Sciatic nerve (tissue), 2 donors: ENCODE measurements at regions not wholly inside any gene's neighbourhood (a gene's known extent, or its start where the extent isn't known, plus 50 kb on each side); places are given as distances from the start of the nearest gene placed in this dataset.

Experiments used
- ATAC-seq: fragments of 200-7000 bp; cut with Tn5 transposase; one replicate; pipeline ENCODE4 v1.9.1; 2020; ENCODE audit warnings: mild to moderate bottlenecking, moderate library complexity
- DNase-seq: peaks from one replicate; pipeline ENCODE4 v3.0.0-alpha.2; 2020; ENCODE audit warnings: low spot score
- intact Hi-C: fragments of 100-400 bp; cut with DNase I; formaldehyde crosslinking; loops from one replicate; pipeline ENCODE4 v1.14.2; 2022
- donor health status: DM: no; HTN: no; CAD: no.
- donor health status: DM: no; HTN: no; CAD: no.

DNA sequence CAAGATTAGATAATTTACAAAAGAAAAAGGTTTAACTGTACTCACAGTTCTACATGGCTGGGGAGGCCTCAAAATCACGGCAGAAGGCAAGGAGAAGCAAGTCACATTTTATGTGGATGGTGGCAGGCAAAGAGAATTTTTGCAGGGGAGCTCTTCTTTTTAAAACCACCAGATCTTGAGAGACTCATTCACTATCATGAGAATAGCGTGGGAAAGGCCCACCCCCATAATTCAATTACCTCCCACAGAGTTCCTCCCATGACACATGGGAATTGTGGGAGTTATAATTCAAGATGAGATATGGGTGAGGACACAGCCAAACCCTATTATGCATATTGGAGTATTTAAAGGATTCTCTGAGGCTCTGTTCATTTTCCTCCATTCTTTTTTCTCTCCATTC lies 138.7 kb upstream of the CADM2 start:
- DNase-seq: no peak
- no peak for ATAC-seq
- intact Hi-C loops: no loop called here

GRCh38 chr3:84820906-84821305 lies 137.9 kb upstream of the CADM2 start:
- ATAC-seq (no peak), DNase-seq (no peak)
- intact Hi-C loops: no loop called here

DNA sequence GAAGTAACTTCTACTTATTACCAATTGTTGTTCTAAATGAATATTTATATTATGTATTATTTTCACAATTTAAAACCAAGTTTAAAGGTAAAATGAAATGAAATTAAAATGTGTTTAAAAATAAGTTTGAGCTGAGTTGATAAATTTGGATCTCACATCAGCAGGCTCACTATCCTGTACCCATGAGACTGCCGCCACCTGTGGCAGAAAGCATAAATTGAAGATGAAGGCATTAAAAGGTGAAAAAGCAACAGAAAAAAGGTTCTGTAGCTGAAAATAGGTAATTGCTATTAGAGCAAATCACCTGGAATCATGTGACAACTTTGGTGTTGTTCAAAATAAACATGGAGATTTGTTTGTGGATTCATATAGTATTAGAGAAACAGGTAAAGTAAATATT lies 133.0 kb upstream of the CADM2 start:
- no peak for ATAC-seq
- no peak for DNase-seq
- intact Hi-C loops: no loop called here

- intact Hi-C loops: no loop called here
- ATAC-seq (no peak), DNase-seq (no peak)
These were observed 128.3 kb upstream of the CADM2 start for GRCh38 chr3:84830476-84830875.

- intact Hi-C loops: no loop called here
- no peak for ATAC-seq
- no peak for DNase-seq
These were observed 123.4 kb upstream of the CADM2 start for GRCh38 chr3:84835366-84835765.

- intact Hi-C loops: no loop called here
- DNase-seq: no peak
- no peak for ATAC-seq
These were observed 121.8 kb upstream of the CADM2 start for GRCh38 chr3:84836961-84837360.

GRCh38 chr3:84877092-84877491 lies 81.7 kb upstream of the CADM2 start:
- intact Hi-C loops: no loop called here
- ATAC-seq: no peak

DNA sequence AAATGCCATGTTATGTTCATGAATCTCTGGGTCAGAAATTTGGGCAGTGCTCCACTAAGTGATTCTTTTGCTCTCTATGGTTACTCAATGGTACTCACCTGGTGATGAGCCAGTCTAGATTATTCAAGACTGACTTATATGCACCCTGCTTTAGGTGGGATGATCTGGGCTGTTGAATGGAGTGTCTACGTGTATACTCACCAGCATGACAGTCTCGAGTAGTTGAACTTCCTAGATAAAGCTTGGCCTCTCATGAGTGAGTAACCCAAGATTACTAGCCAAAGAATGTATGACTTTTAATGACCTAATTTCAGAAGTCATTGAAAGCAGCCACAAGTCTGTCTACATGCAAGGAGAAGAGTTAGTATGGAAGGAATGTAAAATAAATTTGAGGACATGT lies 77.5 kb upstream of the CADM2 start:
- intact Hi-C loops: no loop called here
- no peak for ATAC-seq
- no peak for DNase-seq

More at GRCh38 chr3:84877092-84877491, 81.7 kb upstream of the CADM2 start:
- no peak for DNase-seq

DNA sequence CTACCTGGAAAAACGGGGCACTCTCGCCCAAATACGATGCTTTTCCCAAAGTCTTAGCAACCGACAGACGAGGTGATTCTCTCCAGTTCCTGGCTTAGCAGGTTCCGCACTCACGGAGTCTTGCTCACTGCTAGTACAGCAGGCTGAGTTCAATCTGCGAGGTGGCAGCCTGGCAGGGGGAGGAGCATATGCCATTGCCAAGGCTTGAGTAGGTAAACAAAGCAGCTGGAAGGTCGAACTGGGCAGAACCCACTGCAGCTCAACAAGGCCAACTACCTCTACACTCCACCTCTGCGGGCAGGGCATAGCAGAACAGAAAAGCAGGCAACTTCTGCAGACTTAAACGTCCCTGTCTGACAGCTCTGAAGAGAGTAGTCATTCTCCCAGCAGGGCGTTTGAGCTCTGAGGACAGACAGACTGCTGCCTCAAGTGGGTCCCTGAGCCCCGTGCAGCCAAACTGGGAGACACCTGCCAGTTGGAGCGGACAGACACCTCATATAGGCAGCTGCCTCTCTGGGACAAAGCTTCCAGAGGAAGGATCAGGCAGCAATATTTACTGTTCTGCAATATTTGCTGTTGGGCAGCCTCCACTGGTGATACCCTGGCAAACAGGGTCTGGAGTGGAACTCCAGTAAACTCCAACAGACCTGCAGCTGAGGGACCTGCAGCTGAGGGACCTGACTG lies 73.4 kb upstream of the CADM2 start:
- no peak for DNase-seq
- intact Hi-C loops: no loop called here
- ATAC-seq: no peak

DNA sequence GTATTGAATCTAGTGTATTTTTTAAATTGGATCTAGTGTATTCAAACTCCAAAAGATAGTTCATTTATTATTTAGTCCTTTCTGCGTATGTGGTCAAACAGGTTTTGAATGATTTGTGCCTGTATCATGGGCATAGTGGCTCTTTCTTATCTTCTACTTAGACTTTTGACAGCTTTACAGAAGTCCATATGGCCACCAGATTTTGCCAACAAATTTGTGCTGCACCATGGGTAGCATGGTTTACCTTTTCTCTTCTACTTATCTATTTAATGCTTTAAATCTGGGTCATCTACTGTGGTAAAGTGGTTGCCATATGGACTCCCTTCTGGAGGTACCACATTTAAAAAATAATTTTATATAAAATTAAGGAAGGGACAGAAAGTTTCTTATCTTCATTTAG lies 66.9 kb upstream of the CADM2 start:
- DNase-seq: no peak
- ATAC-seq: no peak
- intact Hi-C loops: no loop called here

DNA sequence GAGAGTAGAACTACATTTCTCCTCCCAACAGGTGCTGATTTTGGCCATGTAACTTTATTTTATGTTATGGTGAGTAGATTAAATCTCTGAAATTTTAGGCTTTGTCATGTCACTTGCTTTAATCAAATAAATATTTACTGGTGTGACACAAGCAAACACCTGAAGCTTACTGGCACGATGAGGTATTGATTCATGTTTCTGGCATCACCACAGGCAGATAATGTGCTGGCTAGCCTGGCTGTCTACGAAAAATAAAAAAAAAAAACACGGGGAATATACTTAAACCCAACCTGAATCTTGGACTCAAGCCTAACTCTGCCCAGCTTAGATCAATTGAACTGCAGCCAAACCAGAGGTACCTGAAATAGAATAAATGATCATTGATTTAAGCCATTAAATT lies 65.6 kb upstream of the CADM2 start:
- ATAC-seq: no peak
- no peak for DNase-seq
- intact Hi-C loops: no loop called here

GRCh38 chr3:84904212-84904611 lies 54.6 kb upstream of the CADM2 start:
- DNase-seq (no peak), ATAC-seq (no peak)
- intact Hi-C loops: no loop called here

GRCh38 chr3:84904816-84905555 lies 53.8 kb upstream of the CADM2 start:
- intact Hi-C loops: no loop called here
- ATAC-seq: no peak
- no peak for DNase-seq

- no peak for ATAC-seq
- no peak for DNase-seq
- intact Hi-C loops: no loop called here
These were observed 53.3 kb upstream of the CADM2 start for GRCh38 chr3:84905556-84905920.

DNA sequence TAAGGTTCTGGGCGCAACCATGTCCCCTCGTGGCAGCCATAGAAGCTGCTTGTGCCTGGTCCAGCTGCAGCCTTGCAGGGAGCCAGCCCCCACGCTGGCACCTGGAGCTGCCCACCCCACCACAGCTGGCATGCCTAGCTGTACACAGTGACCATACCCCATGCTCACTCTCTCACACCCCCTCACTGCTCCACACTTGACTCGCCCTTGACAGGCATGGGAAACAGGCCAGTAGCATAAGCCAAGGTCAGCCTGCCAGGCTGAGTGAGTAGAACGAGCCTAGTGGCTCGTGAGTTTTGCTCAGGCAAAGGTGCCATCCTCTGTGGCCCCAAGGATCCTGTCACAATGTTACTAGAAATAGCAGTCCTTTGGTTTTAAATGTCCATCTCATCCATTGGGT lies 52.7 kb upstream of the CADM2 start:
- DNase-seq: no peak
- intact Hi-C loops: no loop called here
- no peak for ATAC-seq
